LNCAP (cell line): ENCODE measurements at regions not wholly inside any gene's neighbourhood (a gene's known extent, or its start where the extent isn't known, plus 50 kb on each side); places are given as distances from the start of the nearest gene placed in this dataset.

ENCODE experiments used
- CTCF ChIP-seq: fragments of 450-650 bp; IDR thresholded peaks from 2 replicates; pipeline ENCODE4 v1.5.1; 2017; ENCODE audit warnings: mild to moderate bottlenecking

GRCh38 chrX:22349116-22349515 lies 76.4 kb downstream of the CBLL2 start:
- no peak for TF ChIP-seq CTCF

GRCh38 chrX:22351076-22351475 lies 78.4 kb downstream of the CBLL2 start:
- TF ChIP-seq CTCF = no peak

- TF ChIP-seq CTCF = no peak
Observed at GRCh38 chrX:22351966-22352365, 79.3 kb downstream of the CBLL2 start.

- TF ChIP-seq CTCF = no peak
Observed at GRCh38 chrX:22357621-22358020, 84.9 kb downstream of the CBLL2 start.

GRCh38 chrX:22360129-22360528 lies 87.4 kb downstream of the CBLL2 start:
- no peak for TF ChIP-seq CTCF

- no peak for TF ChIP-seq CTCF
Observed at GRCh38 chrX:22365460-22365859, 92.7 kb downstream of the CBLL2 start.

GRCh38 chrX:22366166-22366702 lies 93.5 kb downstream of the CBLL2 start:
- TF ChIP-seq CTCF = no peak

- TF ChIP-seq CTCF = no peak
Observed at GRCh38 chrX:22366906-22367305, 94.2 kb downstream of the CBLL2 start.
